HG03097 (cell line): ENCODE measurements at regions not wholly inside any gene's neighbourhood (a gene's known extent, or its start where the extent isn't known, plus 50 kb on each side); places are given as distances from the start of the nearest gene placed in this dataset.
"Not testable (repeated sequence)": the region's sequence is repeated elsewhere in the genome, so short reads cannot be mapped to it uniquely, and the experiment has no call there.

Source experiments
- ATAC-seq: cut with Tn5 transposase; IDR thresholded peaks from one replicate; pipeline ENCODE4 v1.9.1; 2021; ENCODE audit not compliant: unreplicated experiment, low FRiP score

- ATAC-seq, result no peak
Observed at GRCh38 chr13:80093888-80094287, 247.0 kb downstream of the SPRY2 start.

- ATAC-seq, result no peak
Observed at GRCh38 chr13:80086304-80086721, 254.6 kb downstream of the SPRY2 start.

DNA sequence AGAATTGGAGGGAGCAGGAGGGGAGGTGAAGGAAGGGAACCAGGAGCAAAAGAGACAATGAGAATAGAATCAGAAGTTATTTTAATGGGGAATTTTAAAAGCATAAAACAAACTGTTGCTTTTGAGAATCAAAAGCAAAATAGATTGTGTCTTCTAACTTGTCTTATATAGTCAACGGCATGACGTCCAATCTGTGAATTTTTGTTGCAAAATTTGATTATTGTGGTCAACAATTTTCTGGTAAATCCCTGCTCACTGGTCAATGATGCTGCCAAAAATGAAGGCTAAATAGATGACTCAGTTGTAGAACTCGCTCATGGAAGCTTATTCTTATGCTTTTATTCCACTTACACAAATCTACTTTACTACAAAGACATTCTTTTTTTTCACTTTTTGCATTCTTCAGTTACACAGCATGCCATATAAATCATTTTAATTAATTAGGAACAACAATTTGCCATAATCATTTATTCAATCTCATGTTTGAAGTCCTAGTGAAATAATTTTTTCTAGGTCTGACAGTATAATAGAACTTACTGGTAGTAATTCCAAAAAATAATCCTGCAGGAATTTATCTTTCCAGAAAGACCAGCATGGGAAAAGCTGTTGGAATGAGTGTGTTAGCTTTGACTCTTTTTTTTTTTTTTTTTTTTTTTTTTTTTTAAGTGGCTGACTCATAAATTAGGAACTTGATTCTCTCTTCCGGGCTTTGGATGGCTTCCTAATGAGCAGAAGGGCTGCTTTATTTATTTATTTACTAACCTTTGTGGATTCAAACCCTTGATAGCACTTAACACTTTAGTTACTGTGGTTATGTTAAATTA is 256.9 kb downstream of the SPRY2 start:
- ATAC-seq, result no peak

DNA sequence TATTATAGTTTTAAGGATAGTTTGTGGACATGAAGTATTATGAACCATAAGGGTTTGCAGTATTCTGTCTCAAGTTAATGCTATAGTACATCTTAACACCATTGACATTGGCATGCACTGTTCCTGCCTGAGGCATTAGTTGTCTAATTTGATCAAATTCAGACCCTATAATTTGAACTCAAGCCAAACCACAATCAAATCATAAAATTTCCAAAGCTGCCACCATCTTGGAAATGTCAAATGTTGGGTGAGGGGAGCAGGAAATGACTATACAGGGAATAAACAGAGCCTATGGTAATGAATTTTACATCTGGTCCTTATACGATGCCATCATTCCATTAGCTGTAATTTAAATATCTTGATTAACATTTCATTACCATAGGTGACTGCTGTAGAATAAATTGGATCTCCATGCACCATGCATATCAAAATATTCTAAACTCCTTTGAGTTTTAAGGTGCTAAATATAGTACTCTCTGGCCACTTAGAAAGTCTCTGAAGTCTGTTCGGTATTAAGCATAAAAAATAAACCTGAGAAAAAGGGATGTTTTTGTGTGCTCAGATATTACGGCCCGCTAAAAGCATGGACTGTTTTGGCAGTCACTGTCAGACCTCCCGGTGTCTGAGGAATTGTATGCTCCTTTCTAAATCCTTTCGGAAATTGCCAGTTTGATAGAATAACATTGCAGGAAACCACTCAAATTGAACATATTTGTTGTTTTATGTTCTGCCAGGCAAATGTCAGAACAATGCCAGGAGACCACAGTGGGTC is 257.7 kb downstream of the SPRY2 start:
- ATAC-seq, result no peak

- ATAC-seq, result no peak
Observed at GRCh38 chr13:80082396-80083080, 258.4 kb downstream of the SPRY2 start.

DNA sequence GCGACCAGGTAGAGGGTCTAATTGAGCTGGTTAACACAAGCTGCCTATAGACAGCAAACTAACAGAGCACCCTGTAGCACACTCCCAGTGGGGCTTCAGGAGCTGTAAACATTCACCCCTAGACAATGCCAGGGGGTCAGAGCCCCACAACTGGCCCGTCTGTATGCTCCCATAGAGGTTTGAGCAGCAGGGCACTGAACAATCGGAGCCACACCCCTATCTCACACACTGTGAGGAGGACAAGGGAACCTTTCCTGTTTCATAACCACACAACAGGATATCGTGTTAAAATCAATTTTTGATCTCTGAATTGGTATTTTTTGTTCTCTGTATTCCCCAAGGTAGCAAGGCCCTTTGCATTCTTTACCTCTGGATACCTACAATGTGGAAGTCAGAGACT is 266.1 kb downstream of the SPRY2 start:
- ATAC-seq, result no peak

GRCh38 chr13:80074143-80074752 is 266.7 kb downstream of the SPRY2 start:
- ATAC-seq, result no peak

- no peak for ATAC-seq
Observed at GRCh38 chr13:80072231-80072630, 268.7 kb downstream of the SPRY2 start.

GRCh38 chr13:80070024-80070703 is 270.8 kb downstream of the SPRY2 start:
- no peak for ATAC-seq

- no peak for ATAC-seq
Observed at GRCh38 chr13:80069374-80069773, 271.6 kb downstream of the SPRY2 start.

DNA sequence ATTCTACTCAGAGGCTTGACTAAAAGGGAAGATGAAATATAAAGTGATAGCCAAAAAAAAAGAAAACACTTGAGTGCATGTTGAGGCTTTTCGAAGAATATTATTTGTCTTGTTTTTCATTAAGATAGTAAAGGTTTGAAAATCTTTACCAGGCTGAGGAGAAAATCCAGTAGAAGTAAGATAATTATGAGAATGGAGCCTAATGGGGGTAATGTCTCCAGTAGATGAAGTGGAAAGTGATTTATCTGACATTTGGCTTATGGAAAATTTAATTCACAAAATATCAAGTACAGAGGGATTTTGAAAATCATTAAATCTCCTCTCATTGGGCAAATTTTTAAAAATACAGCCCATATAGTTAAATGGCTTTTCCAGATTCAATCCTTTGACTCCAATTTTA is 274.9 kb downstream of the SPRY2 start:
- ATAC-seq, result no peak

DNA sequence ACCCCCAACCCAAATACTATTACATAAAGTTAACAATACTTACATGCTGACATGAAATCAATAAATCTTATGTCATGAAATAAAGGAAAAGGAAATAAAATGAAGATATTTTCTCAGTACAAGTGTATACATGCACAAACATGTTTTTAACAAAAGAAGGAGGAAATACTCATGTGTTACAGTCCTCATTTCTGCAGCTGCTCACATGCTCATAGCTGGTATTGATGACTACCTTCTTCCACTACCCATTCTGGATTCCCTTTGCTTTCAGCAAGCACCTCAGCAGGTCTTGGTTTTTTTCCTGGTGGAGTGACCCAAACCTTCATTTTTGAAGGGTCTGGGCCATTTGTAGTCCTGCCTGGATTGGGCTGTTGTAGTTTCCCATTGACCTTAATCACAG is 278.5 kb downstream of the SPRY2 start:
- not testable (repeated sequence) for ATAC-seq

GRCh38 chr13:80059789-80060188 is 281.1 kb downstream of the SPRY2 start:
- ATAC-seq, result no peak

- ATAC-seq, result no peak
Observed at GRCh38 chr13:80058626-80059025, 282.3 kb downstream of the SPRY2 start.

DNA sequence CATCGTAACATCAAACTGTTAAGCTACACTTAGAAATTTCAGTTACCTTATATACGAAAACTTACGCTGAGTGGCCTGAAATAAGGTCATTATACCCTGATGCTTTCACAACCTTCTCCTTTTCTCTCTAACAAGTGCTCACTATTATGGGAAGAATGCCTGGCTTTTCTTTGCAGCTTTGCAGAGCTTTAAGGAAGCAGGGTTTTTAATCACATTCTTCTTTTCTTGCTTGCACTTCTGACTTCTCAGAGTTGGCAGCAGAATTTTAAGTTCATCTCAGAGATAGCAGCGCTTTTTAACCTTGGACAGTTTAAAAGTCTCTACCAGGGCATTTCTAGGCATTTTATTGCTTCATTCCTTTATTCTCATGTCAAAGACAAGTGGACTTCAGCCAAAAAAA is 285.1 kb downstream of the SPRY2 start:
- ATAC-seq, result no peak

DNA sequence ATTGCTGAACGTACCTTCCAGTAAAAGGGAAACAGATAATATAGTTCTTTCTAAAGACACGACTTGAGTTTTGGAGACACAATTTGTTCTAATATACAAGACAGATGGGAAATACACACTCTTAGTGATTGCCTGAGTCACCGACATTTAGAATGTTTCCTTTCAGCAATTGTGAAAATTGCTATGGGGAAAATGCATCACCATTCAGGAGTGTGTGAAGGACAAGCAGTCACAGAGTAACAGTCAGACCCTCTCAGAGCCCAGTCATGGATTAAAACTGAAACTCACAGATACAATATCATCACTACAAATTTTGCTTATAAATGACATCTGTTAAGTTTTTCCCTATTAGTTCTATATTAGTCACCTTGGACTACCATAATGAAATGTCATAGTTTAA is 286.1 kb downstream of the SPRY2 start:
- no peak for ATAC-seq

DNA sequence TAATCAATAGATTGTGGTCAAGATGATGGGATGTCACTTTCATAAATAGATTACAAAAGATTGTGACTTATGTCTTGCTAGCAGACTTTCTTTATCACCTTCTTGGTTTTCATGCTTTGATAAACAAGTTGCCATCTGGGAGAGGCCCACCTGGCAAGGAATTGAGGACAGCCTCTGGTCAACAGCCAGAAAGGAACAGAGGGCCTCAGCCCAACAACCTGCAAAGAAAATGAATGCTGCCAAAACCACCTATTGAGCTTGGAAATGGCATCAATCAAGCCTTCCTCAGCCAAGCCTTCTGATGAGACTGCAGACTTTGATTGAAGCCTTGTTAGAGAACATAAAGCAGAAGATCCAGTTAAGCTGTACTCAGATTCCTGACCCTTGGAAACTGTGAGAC is 288.6 kb downstream of the SPRY2 start:
- no peak for ATAC-seq

DNA sequence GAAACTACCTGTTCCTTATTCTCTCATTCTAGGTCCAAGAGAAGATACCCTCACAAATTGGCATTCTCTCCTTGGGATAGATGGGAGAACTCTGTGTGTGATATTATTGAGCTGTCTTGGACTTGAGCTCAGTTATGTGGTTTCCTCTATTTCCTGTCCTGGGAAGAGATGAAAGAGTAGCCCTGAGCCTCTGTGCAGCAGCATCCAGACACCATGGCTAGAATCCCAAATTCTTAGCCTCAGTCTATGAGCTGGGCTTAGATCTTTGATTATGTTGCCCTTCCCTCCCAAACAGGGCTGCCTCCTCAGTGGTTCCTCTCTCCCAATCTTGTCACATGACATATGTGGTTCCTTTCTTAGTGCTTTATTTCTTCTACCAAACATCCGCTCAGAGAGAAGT is 290.7 kb downstream of the SPRY2 start:
- no peak for ATAC-seq

- peak; percentile 98 for ATAC-seq
Observed at GRCh38 chr13:80048802-80049201, 292.1 kb downstream of the SPRY2 start.

GRCh38 chr13:80048030-80048429 is 292.9 kb downstream of the SPRY2 start:
- no peak for ATAC-seq
